Fibroblast of lung (primary cell): ENCODE measurements at regions not wholly inside any gene's neighbourhood (a gene's known extent, or its start where the extent isn't known, plus 50 kb on each side); places are given as distances from the start of the nearest gene placed in this dataset.

Experiments used
- EZH2 ChIP-seq: IDR thresholded peaks from 2 replicates; pipeline ENCODE4 v1.5.1; 2012; ENCODE audit warnings: low read length, control low read depth, mild to moderate bottlenecking; ENCODE audit errors: missing control alignments
- TF ChIP-seq, protein P1 (sequence below), 2 donors: IDR thresholded peaks in 1 of 2; conservative IDR thresholded peaks in 1 of 2; 1 replicate in 1 of 2; 2 replicates in 1 of 2; pipeline ENCODE4 v1.5.1; 2011 to 2012; ENCODE audit warnings: low read length in 2 of 2, control low read depth in 1 of 2, inconsistent platforms in 1 of 2, low read depth in 1 of 2, mild to moderate bottlenecking in 1 of 2

DNA sequence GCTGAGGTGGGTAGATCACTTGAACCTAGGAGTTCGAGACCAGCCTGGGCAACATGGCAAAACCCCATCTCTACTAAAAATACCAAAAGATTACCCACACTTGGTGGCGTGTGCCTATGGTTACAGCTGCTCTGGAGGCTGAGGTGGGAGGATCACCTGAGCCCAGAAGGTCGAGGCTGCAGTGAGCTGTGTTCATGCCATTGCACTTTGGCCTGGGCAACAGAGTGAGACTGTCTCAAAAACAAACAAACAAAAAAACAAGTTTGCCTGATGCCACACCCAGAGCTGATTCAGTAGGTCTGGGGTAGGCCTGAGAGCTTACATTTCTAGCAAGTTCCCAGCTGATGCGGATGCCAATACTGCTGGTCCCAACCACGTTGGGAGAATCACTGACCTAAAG is 60.5 kb upstream of the HSPA9 start:
- TF ChIP-seq, protein P1, sequence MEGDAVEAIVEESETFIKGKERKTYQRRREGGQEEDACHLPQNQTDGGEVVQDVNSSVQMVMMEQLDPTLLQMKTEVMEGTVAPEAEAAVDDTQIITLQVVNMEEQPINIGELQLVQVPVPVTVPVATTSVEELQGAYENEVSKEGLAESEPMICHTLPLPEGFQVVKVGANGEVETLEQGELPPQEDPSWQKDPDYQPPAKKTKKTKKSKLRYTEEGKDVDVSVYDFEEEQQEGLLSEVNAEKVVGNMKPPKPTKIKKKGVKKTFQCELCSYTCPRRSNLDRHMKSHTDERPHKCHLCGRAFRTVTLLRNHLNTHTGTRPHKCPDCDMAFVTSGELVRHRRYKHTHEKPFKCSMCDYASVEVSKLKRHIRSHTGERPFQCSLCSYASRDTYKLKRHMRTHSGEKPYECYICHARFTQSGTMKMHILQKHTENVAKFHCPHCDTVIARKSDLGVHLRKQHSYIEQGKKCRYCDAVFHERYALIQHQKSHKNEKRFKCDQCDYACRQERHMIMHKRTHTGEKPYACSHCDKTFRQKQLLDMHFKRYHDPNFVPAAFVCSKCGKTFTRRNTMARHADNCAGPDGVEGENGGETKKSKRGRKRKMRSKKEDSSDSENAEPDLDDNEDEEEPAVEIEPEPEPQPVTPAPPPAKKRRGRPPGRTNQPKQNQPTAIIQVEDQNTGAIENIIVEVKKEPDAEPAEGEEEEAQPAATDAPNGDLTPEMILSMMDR (conservative IDR thresholded peaks at IDR 0.05 in 1 of 2, IDR thresholded peaks at IDR 0.05 in 1 of 2; ENCODE audit: low read depth in 1 of 2, low read length in 2 of 2), result no peak
- no peak for TF ChIP-seq EZH2
